Bronchial epithelial cell (primary cell): ENCODE measurements at regions not wholly inside any gene's neighbourhood (a gene's known extent, or its start where the extent isn't known, plus 50 kb on each side); places are given as distances from the start of the nearest gene placed in this dataset.
A peak's percentile ranks its signal among the peaks of the same experiment; 100 is the strongest.

Experiments
- DNase-seq: peaks from one replicate; pipeline ENCODE4 v3.0.0-alpha.2; 2010; ENCODE audit warnings: low read depth
- FAIRE-seq: peaks from 2 replicates; lab custom pipeline; 2011; peaks lifted over from hg19 to GRCh38; lab: Jason Lieb, UNC
- H3K27me3 ChIP-seq: 2 replicates; pipeline ENCODE4 v1.5.1; 2011; ENCODE audit warnings: low read length; ENCODE audit not compliant: control insufficient read depth, insufficient read depth
- H3K36me3 ChIP-seq: 2 replicates; pipeline ENCODE4 v1.5.1; 2011; ENCODE audit warnings: low read length; ENCODE audit not compliant: control insufficient read depth, insufficient read depth
- H3K4me3 ChIP-seq: 2 replicates; pipeline ENCODE4 v1.5.1; 2011; ENCODE audit warnings: mild to moderate bottlenecking, low read depth, low read length, control low read depth
- TF ChIP-seq, protein P1 (sequence below): IDR thresholded peaks from 2 replicates; pipeline ENCODE4 v1.5.1; 2011; ENCODE audit warnings: mild to moderate bottlenecking, moderate library complexity, low read length, control low read depth, inconsistent platforms; ENCODE audit not compliant: insufficient read depth, severe bottlenecking

GRCh38 chr6:106749609-106750008 lies 120.2 kb downstream of the QRSL1 start:
- TF ChIP-seq, protein P1, sequence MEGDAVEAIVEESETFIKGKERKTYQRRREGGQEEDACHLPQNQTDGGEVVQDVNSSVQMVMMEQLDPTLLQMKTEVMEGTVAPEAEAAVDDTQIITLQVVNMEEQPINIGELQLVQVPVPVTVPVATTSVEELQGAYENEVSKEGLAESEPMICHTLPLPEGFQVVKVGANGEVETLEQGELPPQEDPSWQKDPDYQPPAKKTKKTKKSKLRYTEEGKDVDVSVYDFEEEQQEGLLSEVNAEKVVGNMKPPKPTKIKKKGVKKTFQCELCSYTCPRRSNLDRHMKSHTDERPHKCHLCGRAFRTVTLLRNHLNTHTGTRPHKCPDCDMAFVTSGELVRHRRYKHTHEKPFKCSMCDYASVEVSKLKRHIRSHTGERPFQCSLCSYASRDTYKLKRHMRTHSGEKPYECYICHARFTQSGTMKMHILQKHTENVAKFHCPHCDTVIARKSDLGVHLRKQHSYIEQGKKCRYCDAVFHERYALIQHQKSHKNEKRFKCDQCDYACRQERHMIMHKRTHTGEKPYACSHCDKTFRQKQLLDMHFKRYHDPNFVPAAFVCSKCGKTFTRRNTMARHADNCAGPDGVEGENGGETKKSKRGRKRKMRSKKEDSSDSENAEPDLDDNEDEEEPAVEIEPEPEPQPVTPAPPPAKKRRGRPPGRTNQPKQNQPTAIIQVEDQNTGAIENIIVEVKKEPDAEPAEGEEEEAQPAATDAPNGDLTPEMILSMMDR: no peak
- Histone ChIP-seq H3K27me3 (no peaks in the 10 kb centered on the region), H3K36me3 (no peaks in the 10 kb centered on the region), H3K4me3 (no peak overlapping the region)
- DNase-seq (peak; percentile 79), FAIRE-seq (no peak)

DNA sequence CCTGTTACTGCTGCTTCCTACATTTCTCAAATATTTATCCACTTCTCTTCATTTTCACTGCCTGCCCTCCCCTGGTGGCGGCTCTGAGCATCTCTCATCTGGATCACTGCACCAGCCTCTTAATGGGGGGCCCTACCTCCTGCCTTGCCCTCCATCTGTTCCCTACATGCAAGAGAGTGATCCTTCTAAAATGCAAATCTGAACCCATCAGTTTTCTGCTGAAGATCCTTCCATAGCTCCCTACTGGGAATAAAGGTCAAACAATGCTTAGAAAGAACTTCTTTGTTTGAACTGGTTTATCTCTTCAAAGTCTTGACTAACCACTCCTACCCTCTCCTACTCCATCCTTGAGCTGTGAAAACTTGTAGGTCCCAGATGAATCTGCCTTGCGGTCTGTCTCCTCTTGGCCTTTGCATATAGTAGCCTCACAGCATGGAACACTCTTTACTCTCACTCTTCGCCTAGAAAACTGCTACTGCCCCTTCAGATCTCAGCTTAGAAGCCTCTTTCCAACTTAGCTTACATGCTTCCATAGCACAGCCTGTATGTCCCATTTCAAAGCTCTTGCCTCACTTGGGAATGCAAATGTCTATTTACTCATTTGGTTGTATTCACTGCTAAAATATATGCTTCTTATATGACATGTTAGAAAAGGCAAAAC lies 119.3 kb downstream of the QRSL1 start:
- no peaks in the 10 kb centered on the region for H3K36me3 ChIP-seq
- TF ChIP-seq, protein P1: no peak
- no peaks in the 10 kb centered on the region for H3K27me3 ChIP-seq
- FAIRE-seq: no peak
- H3K4me3 ChIP-seq: no peak overlapping the region
- no peak for DNase-seq

DNA sequence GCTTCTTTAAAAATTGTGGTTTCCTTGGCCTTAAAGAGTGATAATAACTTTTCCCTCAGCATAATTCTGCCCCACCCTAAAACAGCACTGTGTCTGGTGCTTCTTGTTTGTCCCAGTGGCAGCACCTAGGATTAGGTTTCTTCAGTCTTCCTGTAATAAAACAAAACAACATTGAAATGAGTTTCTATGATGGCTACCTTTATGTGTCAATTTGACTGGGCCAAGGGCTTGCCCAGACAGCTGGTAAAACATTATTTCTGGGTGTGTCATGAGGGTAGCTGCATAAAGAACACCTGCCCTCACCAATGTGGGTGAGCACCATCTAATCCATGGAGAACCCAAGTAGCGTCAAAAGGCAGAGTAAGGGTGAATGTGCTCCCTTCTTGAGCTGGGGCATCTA lies 117.8 kb downstream of the QRSL1 start:
- FAIRE-seq (no peak), DNase-seq (peak; percentile 92)
- H3K4me3 ChIP-seq: no peak overlapping the region
- no peaks in the 10 kb centered on the region for H3K36me3 ChIP-seq
- H3K27me3 ChIP-seq: no peaks in the 10 kb centered on the region
- TF ChIP-seq, protein P1: no peak

GRCh38 chr6:106746652-106747051 lies 117.3 kb downstream of the QRSL1 start:
- FAIRE-seq: peak; percentile 58
- H3K27me3 ChIP-seq: no peaks in the 10 kb centered on the region
- H3K36me3 ChIP-seq: no peaks in the 10 kb centered on the region
- TF ChIP-seq, protein P1: no peak
- no peak overlapping the region for H3K4me3 ChIP-seq
- DNase-seq: peak; percentile 100

DNA sequence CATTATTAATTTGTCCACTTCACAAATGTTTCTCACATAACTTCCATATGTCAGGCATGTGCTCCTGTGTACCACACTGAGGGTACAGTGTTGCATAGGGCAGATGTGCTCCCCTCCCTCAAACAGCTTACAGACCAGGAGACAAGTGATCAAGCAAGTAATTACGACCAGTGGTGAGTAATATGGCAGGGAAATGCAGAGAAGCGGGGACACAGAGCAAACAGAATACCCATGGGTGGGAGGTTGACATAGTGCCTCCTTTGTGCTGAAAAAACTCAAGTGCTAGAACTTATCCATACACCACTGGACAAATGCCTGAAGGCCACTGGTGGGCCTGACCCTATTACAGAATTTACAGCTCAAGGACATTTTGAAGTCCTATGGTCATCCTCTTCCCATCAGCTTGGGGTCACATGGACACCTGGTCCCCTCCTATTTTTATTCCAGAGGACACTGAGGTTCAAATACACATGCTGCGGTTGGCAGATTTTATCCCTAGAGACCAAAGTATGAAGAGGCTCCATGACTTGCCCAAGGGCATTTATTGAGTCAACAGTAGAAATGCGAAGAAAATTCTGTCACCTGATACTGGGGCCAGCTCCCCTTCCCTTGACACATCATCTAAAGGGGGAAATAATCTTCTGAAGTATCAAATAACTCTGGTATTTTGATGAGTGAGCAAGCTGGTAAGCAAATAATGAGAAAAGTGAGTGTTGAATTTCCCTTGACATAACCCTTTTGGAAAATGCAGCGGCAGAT lies 116.6 kb downstream of the QRSL1 start:
- TF ChIP-seq, protein P1: no peak
- DNase-seq (peak; percentile 95), FAIRE-seq (peak; percentile 58)
- no peaks in the 10 kb centered on the region for H3K36me3 ChIP-seq
- no peaks in the 10 kb centered on the region for H3K27me3 ChIP-seq
- H3K4me3 ChIP-seq: no peak overlapping the region
